HG03159 (cell line): ENCODE measurements at regions not wholly inside any gene's neighbourhood (a gene's known extent, or its start where the extent isn't known, plus 50 kb on each side); places are given as distances from the start of the nearest gene placed in this dataset.
"Not testable (repeated sequence)": the region's sequence is repeated elsewhere in the genome, so short reads cannot be mapped to it uniquely, and the experiment has no call there.

Source experiments
- ATAC-seq: cut with Tn5 transposase; IDR thresholded peaks from one replicate; pipeline ENCODE4 v1.9.1; 2021; ENCODE audit warnings: mild to moderate bottlenecking, moderate library complexity; ENCODE audit not compliant: unreplicated experiment

- ATAC-seq = no peak
These were observed 1577.6 kb downstream of the EFNA5 start for GRCh38 chr5:106093134-106093533.

- no peak for ATAC-seq
These were observed 1578.3 kb downstream of the EFNA5 start for GRCh38 chr5:106092455-106092854.

- ATAC-seq = no peak
These were observed 1581.7 kb downstream of the EFNA5 start for GRCh38 chr5:106089073-106089472.

GRCh38 chr5:106088462-106088861 lies 1582.3 kb downstream of the EFNA5 start:
- no peak for ATAC-seq

GRCh38 chr5:106086352-106086751 lies 1584.4 kb downstream of the EFNA5 start:
- ATAC-seq = no peak

GRCh38 chr5:106085556-106085955 lies 1585.2 kb downstream of the EFNA5 start:
- no peak for ATAC-seq

- ATAC-seq = no peak
These were observed 1585.6 kb downstream of the EFNA5 start for GRCh38 chr5:106085136-106085535.

- no peak for ATAC-seq
These were observed 1590.2 kb downstream of the EFNA5 start for GRCh38 chr5:106080535-106080934.

GRCh38 chr5:106076655-106077054 lies 1594.1 kb downstream of the EFNA5 start:
- ATAC-seq = no peak

- ATAC-seq = no peak
These were observed 1598.5 kb downstream of the EFNA5 start for GRCh38 chr5:106072208-106072607.

GRCh38 chr5:106047341-106047740 lies 1623.4 kb downstream of the EFNA5 start:
- ATAC-seq = no peak

GRCh38 chr5:106032069-106032468 lies 1638.7 kb downstream of the EFNA5 start:
- ATAC-seq = not testable (repeated sequence)

- ATAC-seq = no peak
These were observed 1642.4 kb downstream of the EFNA5 start for GRCh38 chr5:106028314-106028713.

GRCh38 chr5:106020894-106021293 lies 1649.8 kb downstream of the EFNA5 start:
- ATAC-seq = no peak

- no peak for ATAC-seq
These were observed 1651.5 kb downstream of the EFNA5 start for GRCh38 chr5:106019261-106019660.

GRCh38 chr5:106017243-106017857 lies 1653.4 kb downstream of the EFNA5 start:
- no peak for ATAC-seq

GRCh38 chr5:106014262-106014661 lies 1656.5 kb downstream of the EFNA5 start:
- ATAC-seq = no peak

- no peak for ATAC-seq
These were observed 1664.5 kb downstream of the EFNA5 start for GRCh38 chr5:106006242-106006641.

GRCh38 chr5:105998991-105999390 lies 1671.7 kb downstream of the EFNA5 start:
- ATAC-seq = not testable (repeated sequence)

- no peak for ATAC-seq
These were observed 1677.7 kb downstream of the EFNA5 start for GRCh38 chr5:105993027-105993426.

- ATAC-seq = no peak
These were observed 1688.2 kb downstream of the EFNA5 start for GRCh38 chr5:105982526-105982925.

GRCh38 chr5:105978011-105978410 lies 1692.7 kb downstream of the EFNA5 start:
- ATAC-seq = no peak

- ATAC-seq = no peak
These were observed 1693.6 kb downstream of the EFNA5 start for GRCh38 chr5:105977163-105977562.
